ENCODE measurements at regions not wholly inside any gene's neighbourhood (a gene's known extent, or its start where the extent isn't known, plus 50 kb on each side); places are given as distances from the start of the nearest gene placed in this dataset.

DNA sequence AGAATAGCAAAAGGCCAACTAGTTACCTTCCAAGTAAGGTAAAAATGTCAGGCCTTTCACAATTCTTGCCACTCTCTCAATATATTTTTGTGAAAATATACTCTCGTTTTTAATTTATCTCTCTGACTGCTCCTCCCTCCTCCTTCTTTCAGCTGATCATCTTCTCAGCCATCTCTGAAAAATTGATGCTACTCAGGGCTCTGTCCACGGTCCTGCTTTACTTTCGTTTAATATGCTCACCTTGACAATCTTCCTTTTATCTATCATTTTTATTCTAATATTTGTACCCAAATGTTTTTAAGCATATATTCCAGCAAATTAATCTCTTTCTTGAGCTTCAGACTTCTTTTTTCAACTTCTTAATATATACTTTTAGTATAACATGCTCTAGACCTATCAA is 1362.1 kb downstream of the ROBO1 start:
- no peak for DNase-seq
- no peaks in the 10 kb centered on the region for H3K4me1 Mint-ChIP-seq
- Histone ChIP-seq H2BK120ac (ENCODE audit: low read depth, low read length, poor library complexity, severe bottlenecking) (no peak overlapping the region), H3K9me3 (ENCODE audit: control insufficient read depth, low read depth, low read length) (no peaks in the 10 kb centered on the region), H2BK20ac (ENCODE audit: low read depth, low read length, poor library complexity, severe bottlenecking) (no peak overlapping the region), H4K20me1 (ENCODE audit: control insufficient read depth, insufficient read depth, insufficient read length) (no peaks in the 10 kb centered on the region), H2AFZ (ENCODE audit: low read length) (no peak overlapping the region), H3K14ac (ENCODE audit: insufficient read depth, low read length) (no peak overlapping the region), H3K79me2 (ENCODE audit: insufficient read depth, low read length) (no peaks in the 10 kb centered on the region), H3T11ph (ENCODE audit: low read length) (no peak overlapping the region), H3K4ac (ENCODE audit: low read depth, low read length) (no peak overlapping the region), H3K27ac (ENCODE audit: insufficient read length, low read depth, low read length) (no peak overlapping the region), H4K91ac (ENCODE audit: insufficient read length, low read depth, low read length) (no peak overlapping the region), H4K5ac (ENCODE audit: insufficient read length, low read depth, low read length) (no peak overlapping the region), H2BK15ac (ENCODE audit: low read depth, low read length) (no peak overlapping the region), H3K79me1 (ENCODE audit: insufficient read depth, low read depth, low read length, poor library complexity, severe bottlenecking) (no peaks in the 10 kb centered on the region), H3K56ac (ENCODE audit: insufficient read length, low read depth, low read length) (no peak overlapping the region), H4K8ac (replicated peaks; ENCODE audit: insufficient read length, low read depth, low read length) (no peak overlapping the region), H3K9ac (ENCODE audit: extremely low read depth, insufficient read length, low read length) (no peak overlapping the region), H3K4me2 (ENCODE audit: insufficient read depth, insufficient read length, low read length) (no peak overlapping the region), H3K23me2 (ENCODE audit: insufficient read length, low read depth, low read length, poor library complexity, severe bottlenecking) (no peaks in the 10 kb centered on the region), H3K18ac (ENCODE audit: insufficient read length, low read depth, low read length) (no peak overlapping the region), H3K23ac (ENCODE audit: insufficient read length, low read depth, low read length) (no peak overlapping the region), H2AK5ac (ENCODE audit: insufficient read length, low read length) (no peak overlapping the region), H2BK5ac (ENCODE audit: insufficient read length, low read length) (no peak overlapping the region), H3K4me1 (ENCODE audit: insufficient read depth, low read length) (no peaks in the 10 kb centered on the region), H3K27me3 (ENCODE audit: insufficient read depth, low read length) (no peaks in the 10 kb centered on the region), H2BK12ac (ENCODE audit: insufficient read length, low read depth, low read length) (no peak overlapping the region)
- no peaks in the 10 kb centered on the region for H3K36me3 Mint-ChIP-seq (ENCODE audit: insufficient read depth in 1 of 3, low read depth in 3 of 3)
- H3K27ac Mint-ChIP-seq: no peak overlapping the region
- H3K27me3 Mint-ChIP-seq (ENCODE audit: low read depth): no peaks in the 10 kb centered on the region
- WGBS (ENCODE audit: extremely low coverage, insufficient read length, low lambda C conversion rate): no CpG with 5 or more reads among the region's 3 CpGs
- H3K9me3 Mint-ChIP-seq: no peaks in the 10 kb centered on the region
- TF ChIP-seq, protein P1, sequence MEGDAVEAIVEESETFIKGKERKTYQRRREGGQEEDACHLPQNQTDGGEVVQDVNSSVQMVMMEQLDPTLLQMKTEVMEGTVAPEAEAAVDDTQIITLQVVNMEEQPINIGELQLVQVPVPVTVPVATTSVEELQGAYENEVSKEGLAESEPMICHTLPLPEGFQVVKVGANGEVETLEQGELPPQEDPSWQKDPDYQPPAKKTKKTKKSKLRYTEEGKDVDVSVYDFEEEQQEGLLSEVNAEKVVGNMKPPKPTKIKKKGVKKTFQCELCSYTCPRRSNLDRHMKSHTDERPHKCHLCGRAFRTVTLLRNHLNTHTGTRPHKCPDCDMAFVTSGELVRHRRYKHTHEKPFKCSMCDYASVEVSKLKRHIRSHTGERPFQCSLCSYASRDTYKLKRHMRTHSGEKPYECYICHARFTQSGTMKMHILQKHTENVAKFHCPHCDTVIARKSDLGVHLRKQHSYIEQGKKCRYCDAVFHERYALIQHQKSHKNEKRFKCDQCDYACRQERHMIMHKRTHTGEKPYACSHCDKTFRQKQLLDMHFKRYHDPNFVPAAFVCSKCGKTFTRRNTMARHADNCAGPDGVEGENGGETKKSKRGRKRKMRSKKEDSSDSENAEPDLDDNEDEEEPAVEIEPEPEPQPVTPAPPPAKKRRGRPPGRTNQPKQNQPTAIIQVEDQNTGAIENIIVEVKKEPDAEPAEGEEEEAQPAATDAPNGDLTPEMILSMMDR (conservative IDR thresholded peaks at IDR 0.05): no peak
- H3K4me3 Mint-ChIP-seq: no peak overlapping the region
